HAP-1 (cell line): ENCODE measurements at regions not wholly inside any gene's neighbourhood (a gene's known extent, or its start where the extent isn't known, plus 50 kb on each side); places are given as distances from the start of the nearest gene placed in this dataset.

Experiments used
- DNase-seq, 2 experiments: peaks; one replicate each; pipeline ENCODE4 v3.0.0-alpha.2; 2016 to 2020; ENCODE audit warnings: low spot score in 2 of 2
- H3K27me3 ChIP-seq: fragments of 250-450 bp; sonication (Bioruptor Pico); 2 replicates; pipeline ENCODE4 v1.5.1; 2020; ENCODE audit warnings: low read depth, mild to moderate bottlenecking, moderate library complexity
- H3K36me3 ChIP-seq: fragments of 250-450 bp; sonication (Bioruptor Pico); replicated peaks from 2 replicates; pipeline ENCODE4 v1.5.1; 2020; ENCODE audit warnings: mild to moderate bottlenecking
- H3K4me1 ChIP-seq: fragments of 250-450 bp; sonication (Bioruptor Pico); 2 replicates; pipeline ENCODE4 v1.5.1; 2020; ENCODE audit warnings: mild to moderate bottlenecking
- H3K4me3 ChIP-seq: fragments of 250-450 bp; sonication (Bioruptor Pico); 2 replicates; pipeline ENCODE4 v1.5.1; 2020; ENCODE audit warnings: mild to moderate bottlenecking, moderate library complexity
- H3K9me3 ChIP-seq: fragments of 250-450 bp; sonication (Bioruptor Pico); 2 replicates; pipeline ENCODE4 v1.5.1; 2020; ENCODE audit warnings: mild to moderate bottlenecking, moderate library complexity
- in situ Hi-C: fragments of 300-500 bp; cut with MboI; formaldehyde crosslinking; loops from 3 replicates; pipeline ENCODE4 v1.14.3; 2020; ENCODE audit warnings: low sequenced_read_pairs, inconsistent platforms, mixed read lengths

- no peak for DNase-seq
- H3K4me1 ChIP-seq, result no peaks in the 10 kb centered on the region
- in situ Hi-C loops, result no loop called here
- no peaks in the 10 kb centered on the region for H3K27me3 ChIP-seq
- no peaks in the 10 kb centered on the region for H3K36me3 ChIP-seq
- H3K9me3 ChIP-seq, result no peaks in the 10 kb centered on the region
- no peak overlapping the region for H3K4me3 ChIP-seq
Observed at GRCh38 chr6:113344969-113345368, 512.2 kb upstream of the MARCKS start.

GRCh38 chr6:113347436-113347835, 509.7 kb upstream of the MARCKS start:
- Histone ChIP-seq H3K9me3 (no peaks in the 10 kb centered on the region), H3K4me3 (no peak overlapping the region), H3K4me1 (no peaks in the 10 kb centered on the region), H3K27me3 (no peaks in the 10 kb centered on the region; the same call in 1 of the 2 replicates), H3K36me3 (no peaks in the 10 kb centered on the region)
- in situ Hi-C loops, result no loop called here
- no peak for DNase-seq

- Histone ChIP-seq H3K27me3 (no peaks in the 10 kb centered on the region; the same call in 1 of the 2 replicates), H3K4me1 (no peaks in the 10 kb centered on the region), H3K36me3 (no peaks in the 10 kb centered on the region), H3K9me3 (no peaks in the 10 kb centered on the region), H3K4me3 (no peak overlapping the region)
- in situ Hi-C loops, result no loop called here
- DNase-seq, result no peak
Observed at GRCh38 chr6:113350461-113350860, 506.7 kb upstream of the MARCKS start.

GRCh38 chr6:113351173-113351834, 505.8 kb upstream of the MARCKS start:
- in situ Hi-C loops, result no loop called here
- no peaks in the 10 kb centered on the region for H3K9me3 ChIP-seq
- H3K36me3 ChIP-seq, result no peaks in the 10 kb centered on the region
- H3K4me3 ChIP-seq, result no peak overlapping the region
- no peaks in the 10 kb centered on the region for H3K4me1 ChIP-seq
- no peak for DNase-seq
- H3K27me3 ChIP-seq, result no peaks in the 10 kb centered on the region; the same call in 1 of the 2 replicates

GRCh38 chr6:113352029-113352801, 504.9 kb upstream of the MARCKS start:
- Histone ChIP-seq H3K36me3 (no peaks in the 10 kb centered on the region), H3K4me3 (no peak overlapping the region), H3K27me3 (no peaks in the 10 kb centered on the region; the same call in 1 of the 2 replicates), H3K9me3 (no peaks in the 10 kb centered on the region), H3K4me1 (no peaks in the 10 kb centered on the region)
- no peak for DNase-seq
- in situ Hi-C loops, result no loop called here

GRCh38 chr6:113352831-113353230, 504.3 kb upstream of the MARCKS start:
- Histone ChIP-seq H3K36me3 (no peaks in the 10 kb centered on the region), H3K4me3 (no peak overlapping the region), H3K4me1 (no peaks in the 10 kb centered on the region), H3K9me3 (no peaks in the 10 kb centered on the region), H3K27me3 (no peaks in the 10 kb centered on the region; the same call in 1 of the 2 replicates)
- in situ Hi-C loops, result no loop called here
- no peak for DNase-seq

- H3K36me3 ChIP-seq, result no peaks in the 10 kb centered on the region
- in situ Hi-C loops, result no loop called here
- H3K27me3 ChIP-seq, result no peaks in the 10 kb centered on the region; the same call in 1 of the 2 replicates
- H3K4me3 ChIP-seq, result no peak overlapping the region
- H3K4me1 ChIP-seq, result no peaks in the 10 kb centered on the region
- no peak for DNase-seq
- H3K9me3 ChIP-seq, result no peaks in the 10 kb centered on the region
Observed at GRCh38 chr6:113353392-113353791, 503.8 kb upstream of the MARCKS start.

- Histone ChIP-seq H3K9me3 (no peaks in the 10 kb centered on the region), H3K4me3 (no peak overlapping the region), H3K4me1 (no peaks in the 10 kb centered on the region), H3K36me3 (no peaks in the 10 kb centered on the region), H3K27me3 (no peaks in the 10 kb centered on the region; the same call in 1 of the 2 replicates)
- no peak for DNase-seq
- in situ Hi-C loops, result no loop called here
Observed at GRCh38 chr6:113354204-113354895, 502.8 kb upstream of the MARCKS start.

- Histone ChIP-seq H3K9me3 (no peaks in the 10 kb centered on the region), H3K27me3 (no peaks in the 10 kb centered on the region), H3K4me3 (no peak overlapping the region), H3K36me3 (no peaks in the 10 kb centered on the region), H3K4me1 (peaks cover 5% of the 10 kb centered on the region)
- DNase-seq, result no peak
- in situ Hi-C loops, result no loop called here
Observed at GRCh38 chr6:113356139-113356538, 501.0 kb upstream of the MARCKS start.

GRCh38 chr6:113357041-113357440, 500.1 kb upstream of the MARCKS start:
- peaks cover 12% of the 10 kb centered on the region for H3K4me1 ChIP-seq
- no peak overlapping the region for H3K4me3 ChIP-seq
- no peaks in the 10 kb centered on the region for H3K36me3 ChIP-seq
- no peak for DNase-seq
- no peaks in the 10 kb centered on the region for H3K9me3 ChIP-seq
- in situ Hi-C loops, result no loop called here
- H3K27me3 ChIP-seq, result no peaks in the 10 kb centered on the region

GRCh38 chr6:113358063-113358583, 499.0 kb upstream of the MARCKS start:
- Histone ChIP-seq H3K27me3 (no peaks in the 10 kb centered on the region), H3K4me3 (no peak overlapping the region), H3K36me3 (no peaks in the 10 kb centered on the region), H3K9me3 (no peaks in the 10 kb centered on the region), H3K4me1 (peaks cover 21% of the 10 kb centered on the region)
- in situ Hi-C loops, result no loop called here
- DNase-seq, result no peak

GRCh38 chr6:113359155-113360140, 497.7 kb upstream of the MARCKS start:
- in situ Hi-C loops, result no loop called here
- no peak overlapping the region for H3K4me3 ChIP-seq
- no peaks in the 10 kb centered on the region for H3K36me3 ChIP-seq
- no peaks in the 10 kb centered on the region for H3K27me3 ChIP-seq
- peaks cover 21% of the 10 kb centered on the region for H3K4me1 ChIP-seq
- DNase-seq, result no peak
- H3K9me3 ChIP-seq, result no peaks in the 10 kb centered on the region
